H54 (cell line): ENCODE measurements at regions not wholly inside any gene's neighbourhood (a gene's known extent, or its start where the extent isn't known, plus 50 kb on each side); places are given as distances from the start of the nearest gene placed in this dataset.

Source experiments
- DNase-seq: peaks from one replicate; pipeline ENCODE4 v3.0.0; 2011; ENCODE audit warnings: low spot score, mixed read lengths; ENCODE audit not compliant: insufficient read length
- FAIRE-seq: peaks from 3 replicates; lab custom pipeline; 2011; peaks lifted over from hg19 to GRCh38; lab: Jason Lieb, UNC
- POLR2A ChIP-seq: IDR thresholded peaks from 2 replicates; pipeline ENCODE4 v1.6.1; 2011; ENCODE audit warnings: low read depth, mild to moderate bottlenecking, low read length

DNA sequence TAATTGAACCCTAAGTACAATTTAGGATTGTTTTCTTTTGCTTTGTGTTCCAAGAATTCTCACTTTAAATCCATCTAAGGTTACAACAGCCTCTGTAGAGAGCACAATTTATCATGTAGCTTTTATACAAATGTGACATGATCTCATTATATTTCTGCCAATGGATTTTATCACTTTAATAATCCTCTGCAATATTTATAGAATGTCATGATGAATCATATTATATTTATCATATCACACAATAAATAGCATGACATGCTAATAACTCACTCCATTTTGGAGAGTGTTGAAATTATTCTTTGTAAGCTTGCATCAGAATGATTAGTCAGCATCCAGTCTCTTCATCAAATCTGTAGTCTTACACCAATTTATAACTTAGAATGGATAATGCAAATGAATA, 280.6 kb upstream of the ZNF717 start:
- TF ChIP-seq POLR2A, result no peak
- DNase-seq (no peak), FAIRE-seq (no peak)

DNA sequence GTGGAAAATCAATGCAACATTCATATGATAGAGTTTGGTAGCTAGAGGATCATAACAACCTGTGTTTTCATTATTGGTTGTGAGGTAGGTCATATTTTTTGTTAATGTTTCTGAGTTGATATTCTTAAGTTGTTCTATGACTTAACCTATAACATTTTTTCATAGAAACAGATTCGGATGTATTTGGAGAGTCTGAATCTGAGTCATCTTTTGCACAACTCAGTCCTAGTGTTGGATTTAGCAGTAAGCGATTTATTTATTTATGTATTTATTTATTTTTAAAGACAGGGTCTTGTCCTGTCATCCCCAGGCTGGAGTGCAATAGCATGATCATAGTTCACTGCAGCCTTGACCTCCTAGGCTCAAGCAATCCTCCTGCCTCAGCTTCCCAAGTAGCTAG, 292.8 kb upstream of the ZNF717 start:
- FAIRE-seq, result no peak
- DNase-seq, result no peak
- TF ChIP-seq POLR2A, result no peak

DNA sequence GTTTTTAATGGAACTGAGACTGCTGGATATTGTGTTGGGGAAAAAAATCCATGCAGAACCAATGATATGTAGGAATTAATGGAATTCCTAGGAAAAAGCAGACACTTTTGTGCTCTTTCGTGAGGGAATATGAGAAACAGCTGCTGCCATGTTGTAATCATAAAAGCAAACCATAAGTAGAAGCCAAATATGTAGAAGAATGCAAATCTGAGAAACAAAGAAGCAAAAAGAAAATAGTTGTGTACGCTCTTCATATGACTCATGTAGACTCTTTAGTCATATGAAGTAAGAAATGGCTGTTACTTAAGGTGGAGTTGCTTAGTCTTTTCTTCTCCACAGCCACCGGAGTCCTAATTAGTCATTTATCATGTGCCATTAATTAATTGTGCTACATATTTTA, 298.6 kb upstream of the ZNF717 start:
- no peak for TF ChIP-seq POLR2A
- FAIRE-seq (no peak), DNase-seq (no peak)

DNA sequence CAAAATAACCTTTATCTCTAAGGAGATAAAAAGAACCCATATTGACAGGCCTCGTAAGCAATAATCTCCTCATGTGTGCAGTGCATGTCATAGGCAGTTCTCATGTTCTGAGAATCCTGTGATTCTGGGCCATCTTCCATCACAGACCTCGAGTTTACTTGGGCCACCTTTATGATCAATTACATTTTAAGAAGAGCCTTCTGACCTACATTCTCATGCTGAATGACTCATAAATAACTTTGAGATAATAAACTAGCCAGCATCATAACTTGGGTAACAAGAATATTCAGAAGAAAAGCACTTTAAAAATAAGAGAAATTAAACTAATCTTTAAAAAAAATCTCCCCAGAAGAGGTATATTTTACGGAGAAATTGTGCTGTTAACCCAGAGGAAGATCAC, 310.7 kb upstream of the ZNF717 start:
- DNase-seq (no peak), FAIRE-seq (no peak)
- no peak for TF ChIP-seq POLR2A

DNA sequence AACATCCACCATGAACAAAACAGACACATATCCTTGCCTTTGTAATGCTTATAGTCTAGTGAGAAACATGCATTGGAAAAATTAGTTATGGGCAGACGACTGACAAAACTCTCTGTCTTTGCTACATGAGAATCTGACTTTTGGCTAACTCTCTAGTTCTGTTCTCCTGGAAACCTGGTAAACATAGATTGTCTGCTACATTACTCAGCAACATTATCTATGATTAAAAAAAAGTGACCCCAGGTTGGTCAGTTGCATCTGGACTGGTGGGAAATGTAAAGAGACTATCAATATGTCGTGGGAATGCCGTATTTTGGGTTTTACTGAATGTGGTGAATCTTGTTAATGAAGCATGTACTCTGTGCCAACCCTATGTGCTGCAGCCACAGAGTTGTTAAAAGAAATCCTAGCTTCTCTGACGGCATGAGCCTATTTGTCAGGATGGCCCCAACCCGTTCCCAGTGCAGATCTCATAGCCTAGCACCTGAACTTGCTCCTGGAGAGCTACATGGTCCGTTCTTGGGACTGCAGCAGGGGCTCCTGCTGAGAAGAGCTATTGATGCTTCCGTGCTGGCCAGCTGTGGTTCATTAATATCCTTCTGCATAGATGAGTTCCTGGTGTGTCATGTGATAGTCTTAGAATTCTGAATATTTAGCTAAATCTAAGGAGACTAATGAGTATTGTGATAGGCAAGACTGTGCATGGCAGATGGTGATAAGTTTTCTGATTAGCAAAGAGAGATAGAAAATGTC, 311.7 kb upstream of the ZNF717 start:
- TF ChIP-seq POLR2A, result no peak
- DNase-seq (no peak), FAIRE-seq (no peak)

DNA sequence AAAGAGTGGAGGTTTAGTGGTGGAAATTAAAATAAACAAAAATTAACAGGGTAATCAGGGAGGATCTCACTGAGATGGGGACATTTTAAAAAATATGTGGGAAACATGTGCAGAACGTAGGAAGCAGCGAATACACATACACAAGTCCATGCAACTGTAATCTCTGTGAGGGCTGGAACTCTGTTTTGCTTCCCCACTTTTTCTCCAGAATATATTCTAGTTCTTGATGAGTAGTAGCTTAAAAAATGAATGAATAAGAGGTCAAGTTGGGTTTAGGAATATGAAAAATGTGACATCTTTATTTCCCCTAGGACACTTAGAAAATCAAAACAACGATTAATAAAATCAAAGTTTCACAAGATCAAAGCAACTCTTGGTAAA, 312.2 kb upstream of the ZNF717 start:
- no peak for TF ChIP-seq POLR2A
- no peak for FAIRE-seq
- DNase-seq, result no peak

DNA sequence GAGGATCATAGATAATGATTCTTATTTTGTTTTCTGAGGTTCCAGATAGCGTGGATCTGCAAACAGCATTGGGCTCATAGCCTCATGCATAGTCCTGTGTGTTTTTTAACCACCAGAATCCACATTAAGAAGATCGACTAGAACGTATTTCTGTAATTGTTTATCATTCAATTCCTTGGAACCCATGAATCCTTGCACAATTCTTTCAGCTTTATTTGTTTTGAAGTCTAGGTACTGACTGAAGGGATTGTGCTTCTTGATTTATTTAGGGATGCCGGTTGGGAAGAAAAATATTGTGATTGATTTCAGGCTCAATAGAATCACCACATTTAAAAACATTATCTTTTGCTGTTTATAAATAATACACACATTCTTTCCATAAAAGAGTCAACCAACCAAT, 314.6 kb upstream of the ZNF717 start:
- FAIRE-seq, result no peak
- DNase-seq, result no peak

DNA sequence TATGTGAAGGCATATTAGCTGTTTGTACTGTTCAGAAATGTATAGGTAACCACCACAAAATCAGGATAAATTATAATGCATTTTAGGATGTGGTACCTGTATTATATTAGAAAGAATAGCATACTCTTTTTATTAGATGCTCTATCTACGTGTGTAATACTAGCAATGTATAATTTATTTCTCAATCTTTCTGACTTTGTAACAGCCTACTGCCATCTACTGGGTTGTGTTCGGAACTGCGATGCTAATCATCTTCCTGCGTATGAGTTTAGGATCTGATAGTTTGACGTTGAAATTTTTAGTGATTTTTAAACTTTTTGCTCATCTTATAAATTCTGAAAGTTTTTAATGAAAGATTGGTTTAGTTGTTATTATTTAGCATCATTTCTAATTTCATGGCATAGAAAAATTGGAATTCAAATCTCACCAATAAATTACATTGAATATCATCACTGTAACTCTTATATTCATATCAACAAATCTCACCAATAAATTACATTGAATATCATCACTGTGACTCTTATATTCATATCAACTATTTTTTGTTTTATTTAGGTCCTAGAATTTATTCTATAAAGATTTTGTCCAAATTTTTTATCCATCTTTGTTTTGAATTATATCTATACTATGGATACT, 322.7 kb upstream of the ZNF717 start:
- FAIRE-seq (peak; percentile 80), DNase-seq (peak; percentile 5)
- no peak for TF ChIP-seq POLR2A

More for the DNA sequence above, 314.6 kb upstream of the ZNF717 start:
- TF ChIP-seq POLR2A, result no peak

DNA sequence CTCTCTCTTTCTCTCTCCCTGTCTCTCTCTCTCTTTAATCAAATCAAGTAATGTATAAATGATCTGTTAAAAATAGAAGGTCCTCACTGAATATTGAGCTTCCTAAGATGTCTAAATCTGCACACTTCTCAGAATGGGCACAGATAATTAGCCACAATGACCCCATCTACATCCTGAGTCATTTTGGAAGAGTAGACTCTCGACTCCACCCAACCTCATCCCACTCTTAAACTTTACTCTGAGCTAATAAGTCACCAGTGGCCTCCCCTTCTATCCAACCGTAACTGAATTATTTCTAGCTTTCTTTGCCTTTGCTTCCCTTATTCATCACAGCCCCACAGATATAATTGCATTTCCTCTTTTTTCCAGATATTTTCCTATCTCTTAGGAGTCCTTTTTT, 326.5 kb upstream of the ZNF717 start:
- FAIRE-seq (no peak), DNase-seq (no peak)
- TF ChIP-seq POLR2A, result no peak

DNA sequence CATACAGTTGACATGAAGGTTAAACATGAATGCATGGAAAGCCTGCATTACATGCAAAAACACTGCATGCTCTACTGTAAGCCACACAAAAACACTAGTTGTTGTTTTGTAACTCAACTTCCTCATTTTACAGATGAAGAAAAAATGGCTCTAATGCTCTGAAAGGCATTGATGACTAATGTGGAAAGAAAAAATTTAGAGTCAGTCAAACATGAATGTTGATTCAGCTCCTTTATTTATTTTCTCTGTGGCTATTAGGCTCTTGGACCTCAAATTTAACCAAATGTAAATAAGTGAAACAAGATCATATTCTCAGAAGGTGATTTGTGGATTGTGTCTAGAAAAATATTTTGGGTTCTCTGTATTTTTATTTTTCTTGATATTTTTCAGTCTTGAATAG, 336.7 kb upstream of the ZNF717 start:
- FAIRE-seq (no peak), DNase-seq (no peak)
- no peak for TF ChIP-seq POLR2A

DNA sequence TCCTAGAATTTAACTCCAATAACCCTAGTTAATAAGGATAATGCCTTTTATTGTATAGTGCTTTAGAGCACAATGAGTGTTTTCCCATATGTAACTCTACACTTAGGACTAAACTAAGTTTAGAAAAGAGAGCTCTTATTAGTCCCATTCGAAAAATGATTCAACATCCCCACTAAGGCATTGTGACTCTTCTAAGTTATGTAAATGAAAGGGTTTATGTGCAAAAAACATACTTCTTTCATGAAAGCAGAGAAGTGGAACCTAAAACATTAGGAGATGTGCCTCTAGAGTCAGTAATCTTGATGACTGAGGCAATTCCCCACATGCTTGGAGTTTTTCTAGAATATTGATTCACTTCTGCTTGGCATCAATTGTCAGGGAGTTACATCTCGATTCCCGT, 344.1 kb upstream of the ZNF717 start:
- no peak for TF ChIP-seq POLR2A
- FAIRE-seq, result no peak
- no peak for DNase-seq

DNA sequence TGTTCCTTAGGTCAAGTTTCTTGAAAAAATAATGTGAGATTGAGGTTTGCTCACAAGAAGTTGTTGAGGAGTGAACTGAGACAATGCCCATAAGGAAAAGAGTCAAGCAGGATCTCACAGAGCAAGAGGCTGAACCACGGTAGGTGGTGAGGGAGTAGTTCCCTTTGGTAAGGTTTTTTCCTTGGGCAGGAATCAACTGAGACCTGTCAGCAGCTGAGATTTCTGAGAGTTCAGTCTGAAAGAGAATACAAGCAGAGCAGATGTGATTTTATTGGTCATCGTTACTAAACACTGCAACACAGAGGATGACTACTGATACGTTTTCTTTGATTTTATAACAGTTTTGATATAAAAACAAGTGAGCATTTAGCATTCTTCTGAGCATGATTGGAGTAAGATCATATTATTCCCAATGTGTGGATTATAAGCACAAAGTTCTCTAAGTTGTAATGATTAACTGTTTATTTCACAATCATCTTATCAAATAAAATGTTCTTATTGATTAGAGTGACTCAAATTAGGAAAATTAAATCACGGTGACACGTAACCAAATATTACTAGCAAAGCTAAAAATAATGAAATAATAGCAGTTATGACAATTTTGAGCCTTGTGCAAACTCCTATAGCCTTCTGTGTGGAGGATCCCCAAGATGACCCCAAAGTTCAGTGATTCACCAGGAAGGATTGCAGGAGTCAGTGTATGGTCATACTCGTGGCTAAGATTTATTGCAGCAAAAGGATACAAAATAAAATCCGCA, 346.2 kb upstream of the ZNF717 start:
- FAIRE-seq (peak; percentile 95), DNase-seq (peak; percentile 17)

DNA sequence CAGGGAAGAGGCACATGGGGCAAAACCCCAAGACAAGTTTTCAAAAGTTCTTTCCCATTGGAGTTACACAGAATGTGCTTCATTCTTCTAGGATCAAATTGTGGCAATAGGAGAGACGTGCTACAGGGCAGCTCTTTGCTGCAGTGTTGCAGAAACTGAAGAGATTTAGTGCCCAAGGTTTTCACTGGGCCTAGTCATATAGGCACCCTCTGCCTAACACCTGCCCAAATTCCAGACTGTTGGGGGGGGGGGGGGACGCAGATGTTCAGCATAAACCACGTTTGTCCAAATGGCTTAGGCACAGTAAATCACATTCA, 346.8 kb upstream of the ZNF717 start:
- DNase-seq (no peak), FAIRE-seq (no peak)

More for the DNA sequence above, 346.2 kb upstream of the ZNF717 start:
- TF ChIP-seq POLR2A, result no peak

DNA sequence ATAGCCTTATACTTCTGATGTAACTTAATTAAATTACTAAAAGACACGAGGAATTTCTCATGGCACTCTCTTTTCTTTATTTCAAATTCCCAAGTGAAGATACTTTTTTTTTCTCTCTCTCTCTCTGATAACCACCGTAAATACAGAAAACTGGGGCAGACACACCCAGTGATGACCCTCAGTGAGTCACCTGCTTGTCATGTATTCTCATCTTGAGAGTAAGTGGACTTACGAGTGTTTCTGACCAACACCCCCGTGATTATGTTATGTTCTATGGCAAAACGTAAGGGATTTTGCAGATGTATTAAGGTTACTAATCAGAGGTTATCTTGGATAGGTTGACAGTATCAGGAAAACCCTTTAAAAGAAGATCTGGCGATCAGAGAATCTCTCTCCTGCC, 348.8 kb upstream of the ZNF717 start:
- FAIRE-seq (peak; percentile 76), DNase-seq (peak; percentile 9)
- TF ChIP-seq POLR2A, result no peak

More for the DNA sequence above, 346.8 kb upstream of the ZNF717 start:
- no peak for TF ChIP-seq POLR2A
